PFSK-1 (cell line): ENCODE measurements at regions not wholly inside any gene's neighbourhood (a gene's known extent, or its start where the extent isn't known, plus 50 kb on each side); places are given as distances from the start of the nearest gene placed in this dataset.

Experiments
- FOXP2 ChIP-seq: optimal IDR thresholded peaks from 2 replicates; pipeline ENCODE3; 2011; ENCODE audit warnings: borderline replicate concordance, control low read depth, inconsistent platforms; ENCODE audit not compliant: insufficient read depth; ENCODE audit errors: extremely low read length, extremely low read depth
- POLR2AphosphoS5 ChIP-seq: IDR thresholded peaks from 2 replicates; pipeline ENCODE4 v1.6.1; 2012; ENCODE audit warnings: low read depth, mild to moderate bottlenecking, control low read depth, low read length, moderate library complexity
- TF ChIP-seq, protein P1 (sequence below), 2 experiments: IDR thresholded peaks; 2 replicates each; pipeline versions ENCODE4 v1.6.1 to v1.8.0; 2011 to 2012; ENCODE audit warnings: low read depth in 2 of 2, low read length in 2 of 2, control low read depth in 1 of 2, inconsistent platforms in 1 of 2, mild to moderate bottlenecking in 1 of 2, moderate library complexity in 1 of 2; ENCODE audit not compliant: insufficient read depth in 1 of 2

DNA sequence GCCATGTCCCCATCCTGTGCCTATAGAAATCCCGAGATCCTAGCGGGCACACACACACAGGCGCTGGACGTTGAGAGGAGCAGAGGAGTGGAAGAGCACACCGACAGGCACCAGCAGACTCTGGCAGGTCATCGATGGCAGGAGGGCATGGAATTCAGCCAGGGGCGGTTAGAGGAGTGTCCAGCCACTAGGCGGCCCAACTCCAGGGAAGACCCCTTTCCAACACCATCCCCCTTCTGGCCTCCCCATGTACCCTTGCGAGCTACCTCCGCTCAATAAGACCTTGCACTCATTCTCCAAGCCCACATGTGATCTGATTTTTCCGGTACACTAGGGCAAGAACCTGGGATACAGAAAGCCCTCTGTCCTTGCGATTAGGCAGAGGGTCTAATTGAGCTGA, 356.0 kb upstream of the DPP6 start:
- TF ChIP-seq, protein P1, sequence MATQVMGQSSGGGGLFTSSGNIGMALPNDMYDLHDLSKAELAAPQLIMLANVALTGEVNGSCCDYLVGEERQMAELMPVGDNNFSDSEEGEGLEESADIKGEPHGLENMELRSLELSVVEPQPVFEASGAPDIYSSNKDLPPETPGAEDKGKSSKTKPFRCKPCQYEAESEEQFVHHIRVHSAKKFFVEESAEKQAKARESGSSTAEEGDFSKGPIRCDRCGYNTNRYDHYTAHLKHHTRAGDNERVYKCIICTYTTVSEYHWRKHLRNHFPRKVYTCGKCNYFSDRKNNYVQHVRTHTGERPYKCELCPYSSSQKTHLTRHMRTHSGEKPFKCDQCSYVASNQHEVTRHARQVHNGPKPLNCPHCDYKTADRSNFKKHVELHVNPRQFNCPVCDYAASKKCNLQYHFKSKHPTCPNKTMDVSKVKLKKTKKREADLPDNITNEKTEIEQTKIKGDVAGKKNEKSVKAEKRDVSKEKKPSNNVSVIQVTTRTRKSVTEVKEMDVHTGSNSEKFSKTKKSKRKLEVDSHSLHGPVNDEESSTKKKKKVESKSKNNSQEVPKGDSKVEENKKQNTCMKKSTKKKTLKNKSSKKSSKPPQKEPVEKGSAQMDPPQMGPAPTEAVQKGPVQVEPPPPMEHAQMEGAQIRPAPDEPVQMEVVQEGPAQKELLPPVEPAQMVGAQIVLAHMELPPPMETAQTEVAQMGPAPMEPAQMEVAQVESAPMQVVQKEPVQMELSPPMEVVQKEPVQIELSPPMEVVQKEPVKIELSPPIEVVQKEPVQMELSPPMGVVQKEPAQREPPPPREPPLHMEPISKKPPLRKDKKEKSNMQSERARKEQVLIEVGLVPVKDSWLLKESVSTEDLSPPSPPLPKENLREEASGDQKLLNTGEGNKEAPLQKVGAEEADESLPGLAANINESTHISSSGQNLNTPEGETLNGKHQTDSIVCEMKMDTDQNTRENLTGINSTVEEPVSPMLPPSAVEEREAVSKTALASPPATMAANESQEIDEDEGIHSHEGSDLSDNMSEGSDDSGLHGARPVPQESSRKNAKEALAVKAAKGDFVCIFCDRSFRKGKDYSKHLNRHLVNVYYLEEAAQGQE (IDR thresholded peaks at IDR 0.05; ENCODE audit: insufficient read depth in 1 of 2, low read depth in 2 of 2, low read length in 2 of 2): no peak
- TF ChIP-seq POLR2AphosphoS5 (no peak), FOXP2 (no peak)
